HG03460 (cell line): ENCODE measurements at regions not wholly inside any gene's neighbourhood (a gene's known extent, or its start where the extent isn't known, plus 50 kb on each side); places are given as distances from the start of the nearest gene placed in this dataset.
"Not testable (repeated sequence)": the region's sequence is repeated elsewhere in the genome, so short reads cannot be mapped to it uniquely, and the experiment has no call there.

Experiments
- ATAC-seq: cut with Tn5 transposase; IDR thresholded peaks from one replicate; pipeline ENCODE4 v1.9.1; 2021; ENCODE audit not compliant: unreplicated experiment

DNA sequence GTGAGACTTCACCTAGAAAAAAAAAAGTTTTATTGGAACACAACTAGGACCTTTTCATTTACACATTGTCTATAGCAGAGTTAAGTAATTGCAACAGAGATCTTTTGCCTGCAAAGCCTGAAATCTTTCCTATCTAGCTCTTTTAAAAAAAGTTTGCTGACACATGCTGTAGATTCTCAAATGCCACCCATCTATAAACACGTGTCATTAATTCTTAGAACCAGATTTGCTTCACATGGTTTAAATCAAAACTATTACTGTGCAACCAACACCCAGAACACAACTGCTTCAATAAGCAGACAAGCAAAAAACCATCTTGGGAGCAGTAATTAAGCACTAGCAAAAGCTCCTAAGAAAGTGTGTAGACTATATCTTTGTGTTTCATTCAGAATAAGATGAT is 55.0 kb downstream of the OXSM start:
- ATAC-seq, result no peak

DNA sequence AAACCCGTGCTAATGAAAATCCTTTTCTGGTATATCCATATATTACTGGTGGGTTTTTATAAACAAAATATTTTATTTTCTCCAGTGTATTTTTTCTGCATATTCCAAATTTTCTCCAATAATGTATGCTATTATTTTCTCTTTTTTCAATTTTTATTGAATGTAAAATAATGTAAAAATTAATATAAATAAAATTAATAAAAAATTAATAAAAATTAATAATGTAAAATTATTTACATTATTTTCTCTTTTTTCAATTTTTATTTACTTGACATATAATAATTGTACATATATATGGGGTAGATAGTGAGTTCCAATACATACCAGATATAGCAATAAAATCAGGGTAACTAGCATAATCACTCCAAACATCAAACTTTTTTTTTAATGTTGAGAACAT is 56.4 kb downstream of the OXSM start:
- ATAC-seq, result no peak

DNA sequence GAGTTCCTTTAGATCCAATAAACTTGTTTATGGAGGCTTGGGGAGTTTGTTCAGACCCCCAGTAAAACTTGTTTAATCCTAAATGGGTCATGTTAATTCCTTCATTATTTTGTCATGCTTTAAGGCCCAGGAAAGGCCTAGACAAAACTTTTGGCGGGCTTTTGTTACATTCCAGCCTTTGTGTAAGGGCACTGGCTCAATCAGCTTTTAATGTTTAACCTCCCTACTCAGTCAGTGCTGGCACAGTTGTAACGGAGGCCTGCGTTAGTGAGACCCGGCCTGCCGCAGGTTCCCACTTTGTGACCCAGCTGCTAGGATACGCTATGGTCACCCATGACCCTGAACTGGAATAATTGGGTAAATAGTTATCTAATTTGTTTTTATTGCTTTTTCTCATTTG is 59.2 kb downstream of the OXSM start:
- ATAC-seq, result no peak

DNA sequence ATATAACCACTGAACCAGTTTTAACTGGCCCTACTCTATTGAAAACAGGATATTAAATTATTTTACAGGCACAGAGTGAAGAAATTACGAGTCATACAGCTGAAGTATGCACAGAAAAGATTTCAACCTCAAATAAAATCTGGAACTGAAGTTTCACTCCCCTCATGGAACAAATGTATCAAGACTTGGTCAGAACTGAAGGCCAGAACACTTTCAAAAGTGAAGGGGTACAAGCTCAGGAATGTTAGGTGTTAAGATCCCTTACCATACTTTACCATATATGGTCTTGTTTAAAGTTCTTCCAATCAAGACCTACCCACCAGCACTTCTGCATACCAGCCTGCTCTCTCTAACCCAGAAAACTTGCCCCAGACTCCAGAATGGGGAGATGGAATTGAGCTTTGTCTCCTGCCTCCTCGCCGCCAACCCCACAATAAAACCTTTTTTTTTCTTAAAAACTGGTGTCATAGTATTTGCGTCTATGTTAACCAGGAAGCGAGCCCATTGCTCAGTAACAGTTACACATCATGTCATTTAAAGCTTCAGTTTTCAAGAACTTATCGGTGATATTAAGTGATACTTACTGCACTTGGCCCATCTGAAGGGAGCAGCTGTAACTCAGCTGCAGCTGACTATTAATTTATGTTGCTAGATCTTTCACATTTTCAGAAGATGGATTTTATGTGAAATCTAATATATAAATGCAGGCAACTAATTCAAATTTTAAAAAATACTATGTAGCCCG is 59.9 kb downstream of the OXSM start:
- ATAC-seq, result no peak

DNA sequence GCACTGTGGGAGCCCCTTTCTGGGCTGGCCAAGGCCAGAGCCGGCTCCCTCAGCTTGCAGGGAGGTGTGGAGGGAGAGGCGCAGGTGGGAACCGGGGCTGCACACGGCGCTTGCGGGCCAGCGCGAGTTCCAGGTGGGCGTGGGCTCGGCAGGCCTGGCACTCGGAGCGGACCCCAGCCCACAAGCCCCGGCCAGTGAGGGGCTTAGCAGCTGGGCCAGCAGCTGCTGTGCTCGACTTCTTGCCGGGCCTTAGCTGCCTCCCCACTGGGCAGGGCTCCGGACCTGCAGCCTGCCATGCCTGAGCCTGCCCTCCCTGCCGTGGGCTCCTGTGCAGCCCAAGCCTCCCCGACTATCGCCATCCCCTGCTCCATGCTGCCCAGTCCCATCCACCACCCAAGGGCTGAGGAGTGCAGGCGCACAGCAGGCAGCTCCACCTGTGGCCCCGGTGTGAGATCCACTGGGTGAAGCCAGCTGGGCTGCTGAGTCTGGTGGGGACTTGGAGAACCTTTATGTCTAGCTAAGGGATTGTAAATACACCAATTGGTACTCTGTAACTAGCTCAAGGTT is 61.9 kb downstream of the OXSM start:
- not testable (repeated sequence) for ATAC-seq

DNA sequence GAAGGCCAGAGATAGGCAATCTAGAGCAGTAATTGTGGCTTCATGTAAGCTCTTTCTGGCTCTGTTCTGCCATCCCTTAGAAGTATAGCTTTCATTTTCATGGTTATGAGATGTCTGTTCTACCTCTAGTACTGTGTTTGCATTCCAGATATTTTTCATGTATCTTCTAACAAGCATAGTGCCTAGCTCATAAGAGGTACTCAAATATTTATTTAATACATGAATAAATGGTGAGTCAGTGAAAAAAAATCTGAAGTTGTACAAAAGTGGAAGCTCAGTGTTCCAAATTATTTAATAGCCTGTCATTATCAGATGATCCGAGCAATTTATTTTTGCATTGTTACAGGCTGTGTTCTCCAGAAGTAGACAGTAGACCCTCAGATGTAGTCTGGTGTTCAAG is 64.3 kb downstream of the OXSM start:
- no peak for ATAC-seq

DNA sequence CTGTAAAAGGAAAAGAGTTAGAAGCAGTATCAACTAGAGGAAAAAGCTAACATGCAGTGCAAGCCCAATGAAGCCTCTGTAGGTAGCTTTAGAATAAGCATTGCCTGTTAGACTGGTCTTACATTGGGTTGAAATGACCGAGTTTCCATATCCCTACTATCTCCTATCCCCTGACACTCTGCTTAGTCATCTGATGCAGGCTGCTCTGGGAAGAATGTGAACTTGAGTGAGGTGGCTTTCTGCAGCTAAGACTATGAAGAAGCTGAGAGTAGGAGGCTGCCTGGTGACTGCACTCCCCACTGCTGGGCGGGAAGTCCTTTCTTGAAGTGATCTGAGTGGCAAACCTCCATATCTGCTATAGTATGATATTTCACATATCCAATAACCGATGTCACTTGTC is 64.7 kb downstream of the OXSM start:
- no peak for ATAC-seq

DNA sequence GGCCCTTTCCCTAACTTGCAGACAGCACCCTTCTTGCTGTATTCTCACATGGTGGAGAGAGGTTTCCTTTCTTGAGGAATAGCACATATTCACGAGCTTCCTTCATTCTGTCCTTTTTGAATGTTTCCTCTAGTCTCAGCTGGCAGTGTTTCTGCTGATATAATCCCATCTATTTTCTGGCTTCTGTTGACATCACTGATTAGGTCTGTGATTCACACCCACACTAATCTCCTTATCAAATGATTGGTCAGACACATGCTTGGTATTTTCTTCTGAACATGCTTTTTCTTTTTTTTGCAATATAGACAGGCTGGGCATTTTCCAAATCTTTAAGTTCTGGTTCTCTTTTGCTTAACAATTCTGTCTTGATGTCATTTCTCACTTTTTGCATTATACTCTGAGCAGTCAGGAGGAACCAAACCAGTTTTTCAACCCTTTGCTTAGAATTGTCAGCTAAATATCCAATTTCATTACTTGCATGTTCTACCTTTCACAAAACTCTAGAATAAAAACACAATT is 65.4 kb downstream of the OXSM start:
- no peak for ATAC-seq

DNA sequence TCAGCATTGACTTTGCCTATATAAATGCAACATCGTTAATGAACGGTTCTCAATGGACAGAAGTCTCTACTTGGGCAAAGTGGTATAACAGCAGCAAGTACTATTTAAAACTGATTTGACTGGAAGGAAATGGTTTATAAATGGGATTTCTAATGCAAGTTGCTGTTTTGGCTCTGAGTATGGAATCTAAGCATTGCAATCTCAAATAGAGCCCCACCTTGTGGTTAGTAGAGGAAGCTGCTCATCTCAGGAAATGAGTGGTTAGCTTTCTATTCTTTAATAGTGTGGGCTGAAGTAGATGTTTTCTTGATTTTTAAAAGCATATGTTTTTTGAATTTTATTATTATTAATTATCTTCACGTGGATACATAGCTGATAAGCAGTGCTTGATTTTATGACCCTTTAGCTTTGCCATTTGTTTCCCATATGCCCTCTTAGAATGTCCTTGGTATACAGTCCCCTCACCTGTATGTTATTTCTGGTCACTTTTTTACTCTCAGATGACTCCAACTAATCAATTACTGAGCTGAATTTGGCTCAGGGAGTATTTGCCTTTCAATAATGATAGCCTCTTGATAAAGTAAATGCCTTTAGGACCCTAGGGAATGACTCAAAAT is 67.1 kb downstream of the OXSM start:
- ATAC-seq, result peak; percentile 93

DNA sequence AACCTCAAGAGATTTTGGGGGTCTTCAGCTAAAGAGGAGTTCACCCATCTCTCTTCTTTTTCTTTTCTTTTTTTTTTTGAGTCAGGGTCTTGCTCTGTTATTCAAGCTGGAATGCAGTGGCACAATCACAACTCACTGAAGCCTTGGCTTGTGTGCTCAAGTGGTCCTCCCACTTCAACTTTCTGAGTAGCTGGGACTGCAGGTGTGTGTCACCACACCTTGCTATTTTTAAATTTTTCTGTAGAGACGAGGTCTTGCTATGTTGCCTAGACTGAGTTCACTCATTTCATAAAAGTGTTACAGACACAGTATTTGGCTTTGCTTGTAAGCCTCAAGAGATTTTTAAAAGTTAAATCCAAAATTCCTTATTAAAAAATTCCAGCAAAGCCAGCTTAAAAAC is 71.7 kb downstream of the OXSM start:
- no peak for ATAC-seq

DNA sequence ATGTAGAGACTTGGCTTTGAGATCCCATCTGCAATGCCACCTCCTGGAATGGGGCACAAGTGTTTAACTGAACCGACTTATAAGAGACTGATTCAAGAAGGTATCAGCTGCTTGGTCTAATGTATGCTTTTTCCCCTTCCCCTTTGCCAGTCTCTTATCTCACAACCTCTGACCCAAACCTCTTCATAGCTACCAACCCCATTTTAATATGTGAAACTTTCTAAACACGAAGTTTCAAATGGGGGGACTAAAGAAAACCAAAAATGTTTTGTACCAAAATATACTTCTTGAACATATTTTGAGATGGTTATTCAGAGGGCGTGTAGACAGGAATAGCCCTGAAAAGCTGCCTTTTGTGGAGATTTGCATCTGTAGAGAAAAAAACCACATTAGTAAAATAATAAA is 73.1 kb downstream of the OXSM start:
- ATAC-seq, result no peak

DNA sequence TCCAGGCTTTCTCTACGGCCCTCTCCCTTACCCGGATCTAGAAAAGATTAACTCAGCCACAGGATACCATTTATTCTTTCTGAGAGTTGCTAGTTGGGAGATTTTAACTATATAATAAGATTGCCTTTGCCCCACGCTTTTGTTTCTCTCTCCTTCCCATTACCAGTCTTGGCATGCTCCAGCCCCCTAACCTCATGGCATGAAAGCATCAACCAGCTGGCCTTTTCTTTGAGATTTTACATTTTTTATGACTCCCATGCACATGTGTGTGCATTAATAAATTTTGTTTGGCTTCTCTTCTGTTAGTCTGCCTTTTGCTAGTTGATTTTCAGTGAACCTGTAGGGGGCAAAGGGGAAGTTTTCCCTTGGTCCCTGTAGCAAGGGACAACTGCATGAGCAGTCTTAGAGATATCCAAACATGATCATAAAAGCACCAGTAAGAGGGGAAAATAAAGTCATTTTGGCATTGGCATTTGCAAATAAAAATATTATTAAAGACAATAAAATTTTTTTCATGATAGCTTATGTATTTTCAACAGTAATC is 73.6 kb downstream of the OXSM start:
- ATAC-seq, result no peak

DNA sequence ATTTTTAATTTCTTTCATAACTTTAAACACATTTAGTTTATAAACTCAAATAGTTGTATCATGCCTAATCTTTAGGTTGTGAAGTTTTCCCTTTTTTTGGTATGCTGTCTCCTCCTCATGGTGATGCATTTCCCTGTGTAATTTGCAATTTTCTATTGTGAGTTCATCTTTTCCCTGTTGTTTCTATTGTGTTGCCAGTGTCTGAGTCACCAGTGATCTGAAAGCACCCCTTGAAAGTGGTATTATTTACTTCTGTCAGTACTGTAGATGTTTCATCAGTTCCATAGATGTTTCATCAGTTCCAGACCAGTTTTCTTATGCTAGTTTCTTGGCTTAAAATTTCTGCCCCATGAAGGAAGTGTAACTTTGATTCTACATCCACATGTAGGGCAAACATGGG is 80.6 kb downstream of the OXSM start:
- no peak for ATAC-seq

DNA sequence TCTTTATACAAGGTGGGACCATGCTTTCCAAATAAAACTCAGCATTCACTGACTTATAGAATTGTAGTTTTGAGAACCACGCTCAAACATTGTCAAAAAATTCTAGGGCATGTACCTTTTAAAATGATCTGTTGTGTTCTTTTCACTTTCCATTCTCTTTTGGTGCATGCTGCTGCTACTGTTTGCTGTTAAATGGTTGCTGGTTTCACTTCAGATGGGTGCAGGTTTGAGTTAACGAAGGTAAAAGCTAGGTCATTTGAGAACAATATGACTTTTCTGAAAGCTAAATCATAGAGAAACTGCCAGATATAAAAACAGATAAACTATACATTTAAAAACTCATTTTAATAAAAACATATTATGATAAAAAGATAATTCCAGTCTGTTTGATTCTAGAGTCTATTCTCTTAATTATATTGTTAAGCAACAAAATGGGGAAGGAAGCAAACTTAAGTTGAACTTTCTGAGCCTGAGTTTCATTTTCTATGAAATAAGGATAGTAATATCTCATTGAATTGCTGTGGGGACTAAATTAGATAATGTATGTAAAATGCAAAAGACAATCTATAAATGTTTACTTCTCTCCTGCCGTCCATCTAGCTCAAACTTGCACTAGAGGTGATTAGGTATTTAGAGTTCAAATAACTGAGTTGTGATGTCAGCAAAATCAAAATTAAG is 82.4 kb downstream of the OXSM start:
- peak; percentile 66 for ATAC-seq

DNA sequence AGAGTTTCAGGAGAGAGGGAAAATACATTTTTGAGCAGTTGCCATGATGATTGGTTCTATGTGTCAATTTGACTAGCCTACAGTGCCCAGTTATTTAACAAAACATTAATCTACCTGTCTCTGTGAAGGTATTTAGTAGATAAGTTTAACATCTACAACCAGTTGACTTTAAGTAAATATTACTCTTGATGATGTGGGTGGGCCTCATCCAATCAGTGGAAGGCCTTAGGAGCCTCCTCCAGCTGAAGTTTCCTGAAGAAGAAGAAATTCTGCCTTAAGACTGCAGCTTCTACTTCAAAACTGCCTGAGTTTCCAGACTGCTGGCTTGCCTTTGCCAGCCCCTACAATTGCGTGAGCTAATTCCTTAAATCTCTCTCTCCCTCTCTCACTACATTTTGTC is 93.6 kb downstream of the OXSM start:
- no peak for ATAC-seq

DNA sequence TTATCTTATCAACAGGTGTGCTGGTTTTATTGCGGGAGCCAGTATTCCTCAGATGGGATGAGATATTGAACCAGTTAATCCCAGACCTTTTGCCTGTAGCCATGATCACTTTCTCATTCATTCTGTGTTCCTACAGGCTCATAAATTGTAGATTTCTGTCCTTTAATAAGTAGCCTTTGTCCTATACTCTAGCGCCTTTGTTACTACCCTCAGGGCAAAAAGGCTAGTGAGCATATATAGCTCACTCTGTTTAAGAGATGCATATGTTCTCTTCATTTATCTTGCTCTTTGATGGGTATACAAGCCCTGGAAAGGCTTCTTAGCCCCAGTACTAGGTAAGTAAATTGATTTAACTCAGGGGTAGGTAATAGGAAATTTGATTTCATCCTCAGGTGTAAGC is 95.1 kb downstream of the OXSM start:
- ATAC-seq, result no peak

DNA sequence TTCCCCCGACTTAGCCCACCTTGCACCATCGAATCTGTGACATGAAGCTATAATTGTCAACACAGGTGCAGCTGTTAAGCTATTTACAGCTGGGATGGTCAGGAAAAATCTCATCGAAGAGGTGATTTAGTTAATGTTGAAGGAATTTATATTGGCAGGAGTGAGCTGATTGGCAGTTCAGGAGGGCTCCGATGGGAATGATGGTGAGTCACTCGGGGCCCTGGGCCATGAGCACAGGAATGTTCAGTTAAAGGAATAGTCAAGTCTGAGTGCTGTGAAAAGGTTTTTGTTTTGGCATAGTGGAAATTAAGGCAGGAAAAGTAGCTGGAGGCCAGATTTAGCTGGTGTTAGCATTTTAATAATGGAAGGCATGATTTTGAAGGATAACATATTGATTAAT is 95.7 kb downstream of the OXSM start:
- no peak for ATAC-seq

DNA sequence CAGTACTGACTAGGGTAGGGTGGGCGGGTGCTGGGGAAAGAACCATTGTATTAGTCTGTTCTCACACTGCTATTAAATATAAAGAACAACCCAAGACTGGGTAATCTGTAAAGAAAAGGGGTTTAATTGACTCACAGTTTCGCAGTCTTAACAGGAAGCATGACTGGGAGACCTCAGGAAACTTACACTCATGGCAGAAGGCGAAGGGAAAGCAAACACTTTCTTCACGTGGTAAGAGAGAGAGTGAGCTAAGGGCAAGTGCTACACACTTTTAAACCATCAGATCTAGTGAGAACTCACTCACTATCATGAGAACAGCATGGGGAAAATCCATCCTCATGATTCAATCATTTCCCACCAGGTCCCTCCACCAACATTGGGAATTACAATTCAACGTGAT is 98.0 kb downstream of the OXSM start:
- no peak for ATAC-seq

DNA sequence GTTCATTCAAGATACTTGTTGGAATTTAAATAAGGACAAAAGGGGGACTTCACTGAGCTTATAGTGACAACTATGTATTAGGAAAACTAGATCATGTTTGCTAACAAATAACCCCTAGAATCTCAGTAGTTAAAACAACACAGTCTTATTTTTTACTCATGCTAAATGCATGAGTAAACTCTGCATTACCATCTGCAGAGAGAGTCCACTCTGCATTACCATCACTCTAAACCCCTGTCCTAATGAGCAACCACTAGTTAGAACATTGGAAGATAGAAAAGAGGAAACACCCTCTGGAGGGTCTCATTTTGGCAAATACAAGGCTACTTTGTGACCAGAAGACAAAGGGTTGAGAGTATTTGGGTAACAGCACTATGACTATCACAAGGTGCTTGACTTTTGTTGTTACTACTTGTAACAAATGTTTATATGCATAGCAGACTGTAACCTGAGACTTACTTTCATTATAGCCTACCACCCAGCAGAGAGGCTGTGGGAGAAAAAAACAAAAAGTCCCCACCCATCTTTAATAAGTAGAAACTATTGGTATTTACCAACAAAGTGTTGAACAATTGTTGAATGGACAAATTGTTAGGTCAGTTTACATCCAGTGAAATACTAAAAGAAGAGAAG is 99.1 kb downstream of the OXSM start:
- no peak for ATAC-seq

DNA sequence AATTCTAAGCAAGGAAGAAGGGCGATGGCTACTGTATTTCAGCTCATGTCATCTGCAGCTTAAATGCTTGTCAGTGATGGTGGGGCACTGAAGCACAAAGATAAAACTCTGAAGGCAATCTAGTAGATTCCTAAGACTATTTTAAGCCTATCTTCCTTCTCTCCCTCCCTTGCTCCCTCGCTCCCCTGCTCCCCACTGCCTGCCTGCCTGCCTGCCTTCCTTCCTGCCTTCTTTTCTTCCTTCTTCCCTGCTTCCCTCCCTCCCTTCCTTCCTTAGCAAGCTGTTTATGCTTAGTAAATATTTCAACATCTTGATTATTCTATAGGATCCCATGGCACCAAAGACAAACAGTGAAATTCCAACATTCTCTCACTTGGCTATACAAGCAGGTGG is 99.6 kb downstream of the OXSM start:
- no peak for ATAC-seq

DNA sequence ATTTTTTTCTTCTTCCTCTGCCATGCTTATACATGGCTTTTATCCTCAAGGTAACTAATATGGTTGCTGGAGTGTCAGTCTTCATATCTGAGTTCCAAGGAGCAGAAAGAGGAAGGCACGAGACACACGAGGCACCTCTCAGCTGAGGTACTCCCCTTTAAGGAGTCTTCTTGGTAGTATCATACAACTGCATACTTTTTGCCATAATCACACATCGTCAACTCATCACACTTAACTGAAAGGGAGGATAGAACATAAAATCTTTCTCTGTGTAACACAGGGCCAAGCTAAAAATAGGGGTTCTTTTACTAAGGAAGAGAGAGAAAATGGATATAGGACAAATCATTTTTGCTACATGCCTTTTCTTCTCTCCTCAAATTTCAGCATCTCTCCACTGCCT is 104.2 kb downstream of the OXSM start:
- ATAC-seq, result no peak
